H9 (cell line): ENCODE measurements at regions not wholly inside any gene's neighbourhood (a gene's known extent, or its start where the extent isn't known, plus 50 kb on each side); places are given as distances from the start of the nearest gene placed in this dataset.

Experiments
- DNase-seq: peaks from one replicate; pipeline ENCODE4 v3.0.0-alpha.2; 2017
- H2AFZ ChIP-seq: one replicate; pipeline ENCODE4 v1.6.1; 2013; ENCODE audit warnings: mild to moderate bottlenecking, low read length, control low read depth, moderate library complexity
- H2AK5ac ChIP-seq: 2 replicates; pipeline ENCODE4 v1.6.1; 2013; ENCODE audit warnings: low read length, control low read depth, mixed read lengths; ENCODE audit not compliant: insufficient read length
- H2BK120ac ChIP-seq: one replicate; pipeline ENCODE4 v1.6.1; 2013; ENCODE audit warnings: low read depth, mild to moderate bottlenecking, low read length, control low read depth, inconsistent platforms; ENCODE audit not compliant: poor library complexity, severe bottlenecking
- H2BK12ac ChIP-seq: 2 replicates; pipeline ENCODE4 v1.6.1; 2013; ENCODE audit warnings: low read length, control low read depth, mixed read lengths, low read depth; ENCODE audit not compliant: insufficient read length
- H2BK15ac ChIP-seq: 2 replicates; pipeline ENCODE4 v1.6.1; 2013; ENCODE audit warnings: low read depth, low read length, control low read depth
- H2BK20ac ChIP-seq: one replicate; pipeline ENCODE4 v1.6.1; 2013; ENCODE audit warnings: low read depth, mild to moderate bottlenecking, low read length, control low read depth, inconsistent platforms; ENCODE audit not compliant: poor library complexity, severe bottlenecking
- H2BK5ac ChIP-seq: 2 replicates; pipeline ENCODE4 v1.6.1; 2013; ENCODE audit warnings: low read length, control low read depth, mixed read lengths; ENCODE audit not compliant: insufficient read length
- H3K14ac ChIP-seq: 2 replicates; pipeline ENCODE4 v1.6.1; 2013; ENCODE audit warnings: low read length, control low read depth; ENCODE audit not compliant: insufficient read depth
- H3K18ac ChIP-seq: 2 replicates; pipeline ENCODE4 v1.6.1; 2013; ENCODE audit warnings: low read depth, mild to moderate bottlenecking, mixed read lengths, low read length, control low read depth; ENCODE audit not compliant: insufficient read length
- H3K23ac ChIP-seq: 2 replicates; pipeline ENCODE4 v1.6.1; 2013; ENCODE audit warnings: low read length, control low read depth, mixed read lengths, low read depth; ENCODE audit not compliant: insufficient read length
- H3K23me2 ChIP-seq: 2 replicates; pipeline ENCODE4 v1.6.1; 2013; ENCODE audit warnings: low read depth, mild to moderate bottlenecking, mixed read lengths, low read length, control low read depth; ENCODE audit not compliant: insufficient read length, poor library complexity, severe bottlenecking
- H3K27ac ChIP-seq: 2 replicates; pipeline ENCODE4 v1.5.1; 2013; ENCODE audit warnings: low read length, control low read depth, mixed read lengths, low read depth; ENCODE audit not compliant: insufficient read length
- H3K27me3 ChIP-seq: 2 replicates; pipeline ENCODE4 v1.6.1; 2013; ENCODE audit warnings: low read length, control low read depth, inconsistent platforms; ENCODE audit not compliant: insufficient read depth
- H3K4ac ChIP-seq: 2 replicates; pipeline ENCODE4 v1.6.1; 2013; ENCODE audit warnings: low read depth, mild to moderate bottlenecking, control low read depth, inconsistent platforms, low read length, moderate library complexity
- H3K4me1 ChIP-seq: 2 replicates; pipeline ENCODE4 v1.6.1; 2013; ENCODE audit warnings: low read length, control low read depth, inconsistent platforms; ENCODE audit not compliant: insufficient read depth
- H3K4me2 ChIP-seq: 2 replicates; pipeline ENCODE4 v1.6.1; 2013; ENCODE audit warnings: low read length, control low read depth, mixed read lengths; ENCODE audit not compliant: insufficient read length, insufficient read depth
- H3K56ac ChIP-seq: 2 replicates; pipeline ENCODE4 v1.6.1; 2013; ENCODE audit warnings: low read depth, mild to moderate bottlenecking, mixed read lengths, low read length, control low read depth; ENCODE audit not compliant: insufficient read length
- H3K79me1 ChIP-seq: 2 replicates; pipeline ENCODE4 v1.6.1; 2013; ENCODE audit warnings: low read depth, mild to moderate bottlenecking, moderate library complexity, low read length, control low read depth, inconsistent platforms; ENCODE audit not compliant: insufficient read depth, poor library complexity, severe bottlenecking
- H3K79me2 ChIP-seq: 2 replicates; pipeline ENCODE4 v1.6.1; 2013; ENCODE audit warnings: low read length, control low read depth, inconsistent platforms; ENCODE audit not compliant: insufficient read depth
- H3K9ac ChIP-seq: 2 replicates; pipeline ENCODE4 v1.6.1; 2013; ENCODE audit warnings: low read length, control low read depth, mixed read lengths; ENCODE audit not compliant: insufficient read length; ENCODE audit errors: extremely low read depth
- H3K9me3 ChIP-seq: one replicate; pipeline ENCODE4 v1.6.1; 2013; ENCODE audit warnings: low read depth, low read length, inconsistent platforms; ENCODE audit not compliant: control insufficient read depth
- H3T11ph ChIP-seq: one replicate; pipeline ENCODE4 v1.6.1; 2013; ENCODE audit warnings: mild to moderate bottlenecking, low read length, control low read depth, inconsistent platforms
- H4K20me1 ChIP-seq: one replicate; pipeline ENCODE4 v1.6.1; 2013; ENCODE audit not compliant: control insufficient read depth, insufficient read length, insufficient read depth
- H4K5ac ChIP-seq: 2 replicates; pipeline ENCODE4 v1.6.1; 2013; ENCODE audit warnings: low read depth, mild to moderate bottlenecking, mixed read lengths, low read length, control low read depth; ENCODE audit not compliant: insufficient read length
- H4K8ac ChIP-seq: replicated peaks from 2 replicates; pipeline ENCODE4 v1.6.1; 2013; ENCODE audit warnings: low read length, control low read depth, mixed read lengths, low read depth; ENCODE audit not compliant: insufficient read length
- H4K91ac ChIP-seq: 2 replicates; pipeline ENCODE4 v1.6.1; 2013; ENCODE audit warnings: low read depth, mild to moderate bottlenecking, moderate library complexity, mixed read lengths, low read length, control low read depth; ENCODE audit not compliant: insufficient read length
- H3K27ac Mint-ChIP-seq, 3 experiments: 2 replicates in 2 of 3; 3 replicates in 1 of 3; pipeline ENCODE4 v1.8.0; 2020 to 2021; ENCODE audit warnings: mixed read lengths in 3 of 3, mild to moderate bottlenecking in 1 of 3, moderate library complexity in 1 of 3
- H3K27me3 Mint-ChIP-seq: 2 replicates; pipeline ENCODE4 v1.8.0; 2021; ENCODE audit warnings: low read depth, mild to moderate bottlenecking, moderate library complexity, mixed read lengths
- H3K36me3 Mint-ChIP-seq, 3 experiments: 2 replicates in 2 of 3; 3 replicates in 1 of 3; pipeline ENCODE4 v1.8.0; 2020 to 2021; ENCODE audit warnings: low read depth in 3 of 3, mixed read lengths in 3 of 3; ENCODE audit not compliant: insufficient read depth in 1 of 3
- H3K4me1 Mint-ChIP-seq, 2 experiments: 2 replicates each; pipeline ENCODE4 v1.8.0; 2020; ENCODE audit warnings: mixed read lengths in 2 of 2
- H3K4me3 Mint-ChIP-seq, 2 experiments: 2 replicates in 1 of 2; 3 replicates in 1 of 2; pipeline ENCODE4 v1.8.0; 2020 to 2021; ENCODE audit warnings: mild to moderate bottlenecking in 2 of 2, mixed read lengths in 2 of 2, moderate library complexity in 1 of 2
- H3K9me3 Mint-ChIP-seq, 2 experiments: 2 replicates in 1 of 2; 3 replicates in 1 of 2; pipeline ENCODE4 v1.8.0; 2020; ENCODE audit warnings: mild to moderate bottlenecking in 2 of 2, mixed read lengths in 2 of 2, moderate library complexity in 1 of 2
- WGBS: extraction: QIAGEN DNeasy Blood & Tissue Kit; methylation state at CpG from one replicate; pipeline ENCODE4 v1.1.7; 2013; ENCODE audit warnings: missing lambda C conversion rate, low lambda C conversion rate, mixed read lengths; ENCODE audit not compliant: insufficient read length; ENCODE audit errors: extremely low coverage; 5-methylcytosine and 5-hydroxymethylcytosine counted together
- TF ChIP-seq, protein P1 (sequence below): fragments of 200-600 bp; sonication (generic); conservative IDR thresholded peaks from 3 replicates; pipeline ENCODE4 v1.8.0; 2021; ENCODE audit warnings: antibody characterized with exemption, mild to moderate bottlenecking

DNA sequence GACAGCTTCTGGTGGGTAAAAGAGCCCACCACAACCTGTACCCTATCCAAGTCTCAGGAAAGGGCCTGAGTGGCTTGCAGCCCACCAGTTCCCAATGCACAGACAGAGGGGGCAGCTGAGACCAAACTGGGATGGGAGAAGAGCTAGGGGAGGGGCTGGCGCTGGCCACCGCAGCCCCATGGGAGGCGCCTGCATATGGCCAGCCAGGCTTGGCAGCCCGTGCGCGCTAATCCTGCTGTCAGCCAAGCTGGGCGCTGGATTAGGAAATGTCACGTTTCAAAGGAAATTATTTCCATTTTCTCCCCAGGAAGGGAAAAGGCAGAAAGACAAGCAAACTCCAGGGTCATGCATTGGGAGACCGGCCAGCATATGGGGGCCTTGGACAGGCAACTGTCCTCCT lies 236.8 kb downstream of the BUD13 start:
- H2AFZ ChIP-seq: no peak overlapping the region
- H3K9ac ChIP-seq: no peak overlapping the region
- no peak overlapping the region for H4K5ac ChIP-seq
- H3K4ac ChIP-seq: no peak overlapping the region
- H3K4me3 Mint-ChIP-seq: no peak overlapping the region
- no peak overlapping the region for H3K23ac ChIP-seq
- 0 out of 2 replicates have a peak, but pooled peaks cover 3% of the 10 kb centered on the region for H3K4me1 ChIP-seq
- no peak overlapping the region for H3K4me2 ChIP-seq
- TF ChIP-seq, protein P1, sequence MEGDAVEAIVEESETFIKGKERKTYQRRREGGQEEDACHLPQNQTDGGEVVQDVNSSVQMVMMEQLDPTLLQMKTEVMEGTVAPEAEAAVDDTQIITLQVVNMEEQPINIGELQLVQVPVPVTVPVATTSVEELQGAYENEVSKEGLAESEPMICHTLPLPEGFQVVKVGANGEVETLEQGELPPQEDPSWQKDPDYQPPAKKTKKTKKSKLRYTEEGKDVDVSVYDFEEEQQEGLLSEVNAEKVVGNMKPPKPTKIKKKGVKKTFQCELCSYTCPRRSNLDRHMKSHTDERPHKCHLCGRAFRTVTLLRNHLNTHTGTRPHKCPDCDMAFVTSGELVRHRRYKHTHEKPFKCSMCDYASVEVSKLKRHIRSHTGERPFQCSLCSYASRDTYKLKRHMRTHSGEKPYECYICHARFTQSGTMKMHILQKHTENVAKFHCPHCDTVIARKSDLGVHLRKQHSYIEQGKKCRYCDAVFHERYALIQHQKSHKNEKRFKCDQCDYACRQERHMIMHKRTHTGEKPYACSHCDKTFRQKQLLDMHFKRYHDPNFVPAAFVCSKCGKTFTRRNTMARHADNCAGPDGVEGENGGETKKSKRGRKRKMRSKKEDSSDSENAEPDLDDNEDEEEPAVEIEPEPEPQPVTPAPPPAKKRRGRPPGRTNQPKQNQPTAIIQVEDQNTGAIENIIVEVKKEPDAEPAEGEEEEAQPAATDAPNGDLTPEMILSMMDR: no peak
- no peak overlapping the region for H4K91ac ChIP-seq
- H3K4me1 Mint-ChIP-seq: peaks cover 25 to 26% of the 10 kb centered on the region in 2 experiments
- peaks cover 3 to 9% of the 10 kb centered on the region in 2 experiments; a peak in 4 of 5 replicates for H3K9me3 Mint-ChIP-seq
- H4K8ac ChIP-seq: no peak overlapping the region
- H3K18ac ChIP-seq: no peak overlapping the region
- no peak for DNase-seq
- peaks cover 0 to 7% (median 2%) of the 10 kb centered on the region in 3 experiments; a peak in 3 of 7 replicates for H3K36me3 Mint-ChIP-seq
- H2BK15ac ChIP-seq: no peak overlapping the region
- no peaks in the 10 kb centered on the region for H4K20me1 ChIP-seq
- no peak overlapping the region for H3K27ac Mint-ChIP-seq
- H3K23me2 ChIP-seq: no peaks in the 10 kb centered on the region
- no peak overlapping the region for H3K27ac ChIP-seq
- no peak overlapping the region for H2AK5ac ChIP-seq
- H2BK12ac ChIP-seq: no peak overlapping the region
- no peak overlapping the region for H3T11ph ChIP-seq
- no CpG with 5 or more reads among the region's 9 CpGs for WGBS
- H3K14ac ChIP-seq: no peak overlapping the region
- no peaks in the 10 kb centered on the region; the same call in 1 of the 2 replicates for H3K27me3 ChIP-seq
- H2BK5ac ChIP-seq: no peak overlapping the region
- no peaks in the 10 kb centered on the region for H3K79me1 ChIP-seq
- H2BK20ac ChIP-seq: no peak overlapping the region
- no peak overlapping the region for H2BK120ac ChIP-seq
- peaks cover 74% of the 10 kb centered on the region for H3K27me3 Mint-ChIP-seq
- no peak overlapping the region for H3K56ac ChIP-seq
- no peaks in the 10 kb centered on the region for H3K9me3 ChIP-seq
- no peaks in the 10 kb centered on the region for H3K79me2 ChIP-seq
